AG04449 (cell line): ENCODE measurements at regions not wholly inside any gene's neighbourhood (a gene's known extent, or its start where the extent isn't known, plus 50 kb on each side); places are given as distances from the start of the nearest gene placed in this dataset.
"Not testable (repeated sequence)": the region's sequence is repeated elsewhere in the genome, so short reads cannot be mapped to it uniquely, and the experiment has no call there.

Source experiments
- CTCF ChIA-PET: fragments of 350-600 bp; formaldehyde crosslinking; extraction: SDS; loops from one replicate; lab custom pipeline; 2021; ENCODE audit warnings: antibody characterized with exemption; lab: Yijun Ruan, JAX
- POLR2A ChIA-PET: fragments of 400-600, 350-600 bp; formaldehyde crosslinking; extraction: SDS; loops from one replicate; lab custom pipeline; 2020; ENCODE audit warnings: antibody characterized with exemption, inconsistent platforms; lab: Yijun Ruan, JAX
- DNase-seq: peaks from one replicate; pipeline ENCODE4 v3.0.0-alpha.2; 2010; ENCODE audit warnings: low read depth, low spot score
- H3K4me3 ChIP-seq: 2 replicates; pipeline ENCODE4 v1.5.1; 2011; ENCODE audit warnings: low read depth, mild to moderate bottlenecking, control low read depth, low read length
- CTCF ChIP-seq: IDR thresholded peaks from one replicate; pipeline ENCODE4 v1.5.1; 2011; ENCODE audit warnings: mild to moderate bottlenecking, moderate library complexity, low read length, control low read depth, inconsistent platforms; ENCODE audit not compliant: insufficient read depth; ENCODE audit errors: missing control alignments

DNA sequence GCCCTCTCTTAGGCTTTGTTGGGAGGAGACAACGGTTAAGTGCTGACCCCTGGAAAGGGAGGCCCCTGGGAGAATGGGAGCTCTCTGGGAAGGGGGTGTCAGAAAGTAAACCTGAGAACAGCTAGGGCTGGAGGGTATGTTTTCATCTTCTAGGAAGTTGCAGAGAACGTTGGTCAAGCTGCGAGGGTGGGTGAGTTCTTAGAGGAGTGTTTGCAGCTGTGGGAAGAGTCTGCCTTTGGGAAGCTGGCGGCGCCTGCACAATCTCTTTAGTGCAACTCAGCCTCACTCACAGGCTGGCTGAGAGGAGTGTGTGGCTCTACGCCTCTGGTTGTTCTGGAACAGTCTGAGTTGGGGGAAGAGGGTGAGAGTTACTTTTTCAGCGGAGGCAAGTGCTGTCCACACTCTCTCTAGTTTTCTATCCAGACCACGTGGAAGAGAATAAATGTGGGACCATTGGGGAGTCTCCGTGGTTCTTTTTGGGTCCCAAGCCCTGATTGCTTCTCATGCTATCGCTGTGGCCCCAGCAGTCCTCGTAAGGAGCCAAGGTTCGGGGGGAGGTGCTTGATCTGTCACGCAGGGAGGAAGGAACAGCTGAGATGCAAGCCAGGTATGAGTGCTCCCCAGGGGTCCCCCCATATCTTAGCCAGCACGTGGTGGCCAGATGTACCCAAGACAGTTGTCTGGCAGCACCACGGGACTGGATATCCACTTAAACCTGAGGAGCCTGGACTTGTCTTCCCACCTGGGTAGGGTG lies 237.2 kb downstream of the BUB3 start:
- no peak for DNase-seq
- no peak overlapping the region for H3K4me3 ChIP-seq
- CTCF ChIA-PET, result no interaction called here
- TF ChIP-seq CTCF, result no peak
- POLR2A ChIA-PET, result no interaction called here

DNA sequence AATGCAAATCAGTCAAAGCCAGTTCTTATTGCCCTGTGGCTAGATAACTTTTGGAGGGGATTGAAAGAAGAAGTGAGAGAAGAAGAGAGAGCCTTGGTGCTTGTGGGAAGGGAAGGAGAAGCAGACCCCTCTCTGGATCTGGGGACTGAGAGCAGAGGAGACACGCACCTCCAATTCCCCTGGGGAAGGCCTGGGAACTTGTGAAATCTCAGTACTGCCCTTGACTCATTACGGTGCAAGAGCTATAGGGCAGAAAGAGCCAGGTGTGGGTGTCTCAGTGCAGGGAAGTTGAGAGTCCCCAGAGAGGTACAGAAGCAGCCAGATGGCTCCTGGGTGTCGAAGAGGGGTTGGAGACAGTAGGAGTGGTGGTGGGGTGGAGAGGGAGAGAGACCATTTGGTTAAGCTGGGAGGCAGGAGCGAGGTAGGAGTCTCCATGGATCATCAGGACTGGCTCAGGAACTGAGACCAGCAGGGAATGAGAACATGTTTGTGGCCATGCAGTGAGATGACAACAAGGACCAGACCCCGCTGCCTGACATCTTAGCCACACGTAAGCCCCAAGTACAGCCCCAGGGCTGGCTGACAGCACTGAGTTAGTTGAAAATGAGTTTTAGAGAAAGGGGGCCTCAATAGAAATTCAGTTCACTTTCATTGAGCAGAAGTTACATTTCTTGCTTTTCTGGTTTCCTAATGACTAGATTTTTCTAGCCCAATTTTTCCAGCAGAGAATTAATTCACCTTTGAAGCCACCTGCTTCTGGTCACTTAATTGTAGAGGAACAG lies 238.2 kb downstream of the BUB3 start:
- ChIA-PET POLR2A (no interaction called here), CTCF (no interaction called here)
- TF ChIP-seq CTCF, result no peak
- H3K4me3 ChIP-seq, result no peak overlapping the region
- DNase-seq, result no peak

- no peak for TF ChIP-seq CTCF
- DNase-seq, result no peak
- CTCF ChIA-PET, result no interaction called here
- H3K4me3 ChIP-seq, result no peak overlapping the region
- POLR2A ChIA-PET, result no interaction called here
These were observed 239.0 kb downstream of the BUB3 start for GRCh38 chr10:123393170-123393569.

DNA sequence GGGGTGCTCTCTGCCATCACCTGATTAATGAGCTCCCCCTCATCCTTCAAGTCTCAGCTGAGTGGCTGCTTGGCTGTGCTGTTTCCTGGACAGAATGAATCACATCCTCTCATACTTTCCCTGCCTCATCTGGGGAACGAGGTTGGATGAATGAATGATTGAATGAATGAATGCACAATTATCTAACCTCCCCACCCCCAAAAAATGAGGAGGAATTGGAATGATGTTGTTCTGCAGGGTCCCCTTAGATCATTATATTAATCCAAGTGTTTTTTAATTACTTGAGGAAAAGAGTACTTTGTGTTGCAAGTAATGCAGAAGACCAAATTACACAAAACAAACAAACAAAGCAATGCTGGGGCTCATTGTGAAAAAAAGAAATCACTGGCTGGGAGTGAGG lies 240.2 kb downstream of the BUB3 start:
- H3K4me3 ChIP-seq, result no peak overlapping the region
- DNase-seq, result no peak
- ChIA-PET POLR2A (no interaction called here), CTCF (no interaction called here)
- no peak for TF ChIP-seq CTCF

GRCh38 chr10:123395234-123395633 lies 241.0 kb downstream of the BUB3 start:
- POLR2A ChIA-PET, CTCF ChIA-PET, DNase-seq, H3K4me3 ChIP-seq: not testable (repeated sequence)

GRCh38 chr10:123395906-123396305 lies 241.7 kb downstream of the BUB3 start:
- TF ChIP-seq CTCF, result no peak
- H3K4me3 ChIP-seq, result no peak overlapping the region
- ChIA-PET POLR2A (no interaction called here), CTCF (no interaction called here)
- no peak for DNase-seq
